ENCODE measurements at regions not wholly inside any gene's neighbourhood (a gene's known extent, or its start where the extent isn't known, plus 50 kb on each side); places are given as distances from the start of the nearest gene placed in this dataset.

DNA sequence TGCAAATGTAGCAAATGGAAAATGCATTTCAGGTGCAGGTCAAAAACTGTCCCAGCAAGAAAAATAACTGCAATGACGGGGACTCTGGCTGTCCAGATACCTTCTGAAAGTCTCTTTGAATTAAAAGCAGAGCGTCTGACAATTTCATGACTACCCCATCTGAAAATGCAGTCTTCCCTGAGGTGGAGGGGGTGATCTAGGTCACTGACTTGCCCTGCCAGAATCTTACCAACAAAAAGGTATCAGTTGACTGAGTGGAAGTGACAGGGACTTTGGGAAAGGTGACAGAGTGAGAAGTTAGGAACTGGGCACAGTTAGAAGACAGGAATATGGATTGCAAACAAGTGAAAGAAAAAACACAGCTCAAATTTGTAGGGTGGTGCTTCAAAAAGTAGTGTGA, 402.2 kb downstream of the DHX35 start:
- TF ChIP-seq, protein P1, sequence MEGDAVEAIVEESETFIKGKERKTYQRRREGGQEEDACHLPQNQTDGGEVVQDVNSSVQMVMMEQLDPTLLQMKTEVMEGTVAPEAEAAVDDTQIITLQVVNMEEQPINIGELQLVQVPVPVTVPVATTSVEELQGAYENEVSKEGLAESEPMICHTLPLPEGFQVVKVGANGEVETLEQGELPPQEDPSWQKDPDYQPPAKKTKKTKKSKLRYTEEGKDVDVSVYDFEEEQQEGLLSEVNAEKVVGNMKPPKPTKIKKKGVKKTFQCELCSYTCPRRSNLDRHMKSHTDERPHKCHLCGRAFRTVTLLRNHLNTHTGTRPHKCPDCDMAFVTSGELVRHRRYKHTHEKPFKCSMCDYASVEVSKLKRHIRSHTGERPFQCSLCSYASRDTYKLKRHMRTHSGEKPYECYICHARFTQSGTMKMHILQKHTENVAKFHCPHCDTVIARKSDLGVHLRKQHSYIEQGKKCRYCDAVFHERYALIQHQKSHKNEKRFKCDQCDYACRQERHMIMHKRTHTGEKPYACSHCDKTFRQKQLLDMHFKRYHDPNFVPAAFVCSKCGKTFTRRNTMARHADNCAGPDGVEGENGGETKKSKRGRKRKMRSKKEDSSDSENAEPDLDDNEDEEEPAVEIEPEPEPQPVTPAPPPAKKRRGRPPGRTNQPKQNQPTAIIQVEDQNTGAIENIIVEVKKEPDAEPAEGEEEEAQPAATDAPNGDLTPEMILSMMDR (IDR thresholded peaks at IDR 0.05; ENCODE audit: poor library complexity) = no peak
- TF ChIP-seq EZH2phosphoT487 (IDR thresholded peaks at IDR 0.05; ENCODE audit: low read depth, severe bottlenecking, unreplicated experiment) = no peak
